ENCODE measurements at regions not wholly inside any gene's neighbourhood (a gene's known extent, or its start where the extent isn't known, plus 50 kb on each side); places are given as distances from the start of the nearest gene placed in this dataset.

DNA sequence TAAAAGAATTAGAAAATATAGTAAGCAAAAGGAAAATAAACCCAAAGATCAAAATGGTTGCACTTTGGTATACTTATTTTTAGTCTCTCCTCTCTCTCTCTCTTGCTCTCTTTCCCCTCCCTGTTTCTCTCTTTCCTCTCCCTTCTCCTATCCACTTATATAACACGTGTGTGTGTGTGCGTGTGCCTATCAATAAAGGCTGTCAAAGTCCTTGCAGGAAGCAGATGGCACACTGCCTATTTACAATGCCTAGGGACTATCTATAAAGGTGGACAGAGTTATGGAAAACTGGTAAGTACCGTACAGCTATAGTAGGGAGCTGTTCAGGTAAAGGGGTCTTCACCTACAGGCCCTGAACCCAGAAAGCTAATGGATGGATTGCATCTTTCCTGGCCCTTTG is 161.6 kb downstream of the SQOR start:
- TF ChIP-seq POLR2A (IDR thresholded peaks at IDR 0.05; ENCODE audit: low read depth, low read length): no peak
- TF ChIP-seq, protein P1, sequence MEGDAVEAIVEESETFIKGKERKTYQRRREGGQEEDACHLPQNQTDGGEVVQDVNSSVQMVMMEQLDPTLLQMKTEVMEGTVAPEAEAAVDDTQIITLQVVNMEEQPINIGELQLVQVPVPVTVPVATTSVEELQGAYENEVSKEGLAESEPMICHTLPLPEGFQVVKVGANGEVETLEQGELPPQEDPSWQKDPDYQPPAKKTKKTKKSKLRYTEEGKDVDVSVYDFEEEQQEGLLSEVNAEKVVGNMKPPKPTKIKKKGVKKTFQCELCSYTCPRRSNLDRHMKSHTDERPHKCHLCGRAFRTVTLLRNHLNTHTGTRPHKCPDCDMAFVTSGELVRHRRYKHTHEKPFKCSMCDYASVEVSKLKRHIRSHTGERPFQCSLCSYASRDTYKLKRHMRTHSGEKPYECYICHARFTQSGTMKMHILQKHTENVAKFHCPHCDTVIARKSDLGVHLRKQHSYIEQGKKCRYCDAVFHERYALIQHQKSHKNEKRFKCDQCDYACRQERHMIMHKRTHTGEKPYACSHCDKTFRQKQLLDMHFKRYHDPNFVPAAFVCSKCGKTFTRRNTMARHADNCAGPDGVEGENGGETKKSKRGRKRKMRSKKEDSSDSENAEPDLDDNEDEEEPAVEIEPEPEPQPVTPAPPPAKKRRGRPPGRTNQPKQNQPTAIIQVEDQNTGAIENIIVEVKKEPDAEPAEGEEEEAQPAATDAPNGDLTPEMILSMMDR (conservative IDR thresholded peaks at IDR 0.05; ENCODE audit: low read depth, low read length): no peak
- TF ChIP-seq, protein P2, sequence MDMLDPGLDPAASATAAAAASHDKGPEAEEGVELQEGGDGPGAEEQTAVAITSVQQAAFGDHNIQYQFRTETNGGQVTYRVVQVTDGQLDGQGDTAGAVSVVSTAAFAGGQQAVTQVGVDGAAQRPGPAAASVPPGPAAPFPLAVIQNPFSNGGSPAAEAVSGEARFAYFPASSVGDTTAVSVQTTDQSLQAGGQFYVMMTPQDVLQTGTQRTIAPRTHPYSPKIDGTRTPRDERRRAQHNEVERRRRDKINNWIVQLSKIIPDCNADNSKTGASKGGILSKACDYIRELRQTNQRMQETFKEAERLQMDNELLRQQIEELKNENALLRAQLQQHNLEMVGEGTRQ (IDR thresholded peaks at IDR 0.05; ENCODE audit: low read depth, low read length): no peak
- TF ChIP-seq CHD1 (IDR thresholded peaks at IDR 0.05; ENCODE audit: low read depth, low read length): no peak
- TF ChIP-seq, protein P3, sequence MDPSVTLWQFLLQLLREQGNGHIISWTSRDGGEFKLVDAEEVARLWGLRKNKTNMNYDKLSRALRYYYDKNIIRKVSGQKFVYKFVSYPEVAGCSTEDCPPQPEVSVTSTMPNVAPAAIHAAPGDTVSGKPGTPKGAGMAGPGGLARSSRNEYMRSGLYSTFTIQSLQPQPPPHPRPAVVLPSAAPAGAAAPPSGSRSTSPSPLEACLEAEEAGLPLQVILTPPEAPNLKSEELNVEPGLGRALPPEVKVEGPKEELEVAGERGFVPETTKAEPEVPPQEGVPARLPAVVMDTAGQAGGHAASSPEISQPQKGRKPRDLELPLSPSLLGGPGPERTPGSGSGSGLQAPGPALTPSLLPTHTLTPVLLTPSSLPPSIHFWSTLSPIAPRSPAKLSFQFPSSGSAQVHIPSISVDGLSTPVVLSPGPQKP (IDR thresholded peaks at IDR 0.05; ENCODE audit: borderline replicate concordance, low read depth, low read length): no peak
- no peak for TF ChIP-seq SMC3 (IDR thresholded peaks at IDR 0.05; ENCODE audit: low read depth, low read length)
- TF ChIP-seq RAD21 (IDR thresholded peaks at IDR 0.05; ENCODE audit: low read length): no peak
- TF ChIP-seq BHLHE40 (IDR thresholded peaks at IDR 0.05; ENCODE audit: low read depth, low read length): no peak
- no peak for TF ChIP-seq CEBPB (IDR thresholded peaks at IDR 0.05; ENCODE audit: low read depth, low read length)

All from IMR-90 (cell line).